HepG2 (cell line): ENCODE measurements at regions not wholly inside any gene's neighbourhood (a gene's known extent, or its start where the extent isn't known, plus 50 kb on each side); places are given as distances from the start of the nearest gene placed in this dataset.

Experiments
- ARNT2 ChIP-seq: sonication (generic); formaldehyde crosslinking; IDR thresholded peaks from 2 replicates; pipeline ENCODE4 v1.8.0; 2022; ENCODE audit warnings: mild to moderate bottlenecking, low read depth, missing genetic modification reagents, moderate library complexity
- CREB1 ChIP-seq, 2 experiments: fragments of 450-650 bp in 1 of 2; IDR thresholded peaks; 2 replicates each; pipeline ENCODE4 v1.6.1; 2016 to 2017; ENCODE audit warnings: control low read depth in 1 of 2, mild to moderate bottlenecking in 1 of 2, missing compliant biosample characterization in 1 of 2, missing genetic modification characterization in 1 of 2
- FOSL1 ChIP-seq: sonication (generic); formaldehyde crosslinking; IDR thresholded peaks from 2 replicates; pipeline ENCODE4 v1.9.0; 2021; ENCODE audit warnings: missing genetic modification reagents, borderline replicate concordance
- FOXM1 ChIP-seq: sonication (generic); formaldehyde crosslinking; IDR thresholded peaks from 2 replicates; pipeline ENCODE4 v1.5.0; 2020; ENCODE audit warnings: missing genetic modification reagents
- GZF1 ChIP-seq: sonication (generic); formaldehyde crosslinking; IDR thresholded peaks from 2 replicates; pipeline ENCODE4 v1.5.1; 2020; ENCODE audit warnings: mild to moderate bottlenecking, missing genetic modification reagents
- KDM5A ChIP-seq: fragments of 200-600 bp; sonication (generic); IDR thresholded peaks from 2 replicates; pipeline ENCODE4 v1.7.0; 2018; ENCODE audit warnings: antibody characterized with exemption, mild to moderate bottlenecking, low read length, borderline replicate concordance
- KLF12 ChIP-seq: sonication (generic); formaldehyde crosslinking; IDR thresholded peaks from 2 replicates; pipeline ENCODE4 v1.4.0; 2020; ENCODE audit warnings: missing genetic modification reagents, borderline replicate concordance
- MED13 ChIP-seq: sonication (generic); formaldehyde crosslinking; IDR thresholded peaks from 2 replicates; pipeline ENCODE4 v1.5.0; 2020; ENCODE audit warnings: missing genetic modification reagents
- NONO ChIP-seq, 2 experiments: fragments of 450-650 bp in 1 of 2; sonication (generic) in 1 of 2; formaldehyde crosslinking in 1 of 2; IDR thresholded peaks in 1 of 2; conservative IDR thresholded peaks in 1 of 2; 2 replicates each; pipeline versions ENCODE4 v1.6.1 to v1.8.0; 2017 to 2022; ENCODE audit warnings: mild to moderate bottlenecking in 1 of 2, missing genetic modification reagents in 1 of 2, moderate library complexity in 1 of 2
- POLR2AphosphoS5 ChIP-seq: IDR thresholded peaks from 2 replicates; pipeline ENCODE4 v1.6.1; 2012; ENCODE audit warnings: low read depth, low read length
- SMARCE1 ChIP-seq: fragments of 450-650 bp; IDR thresholded peaks from 2 replicates; pipeline ENCODE4 v1.6.1; 2017; ENCODE audit warnings: borderline replicate concordance
- SP1 ChIP-seq, 2 experiments: fragments of 450-650 bp in 1 of 2; sonication (generic) in 1 of 2; formaldehyde crosslinking in 1 of 2; IDR thresholded peaks; 2 replicates each; pipeline versions ENCODE4 v1.4.0 to v1.6.1; 2016 to 2020; ENCODE audit warnings: missing genetic modification reagents in 1 of 2
- SP140L ChIP-seq: sonication (generic); formaldehyde crosslinking; IDR thresholded peaks from 2 replicates; pipeline ENCODE4 v1.4.0; 2020; ENCODE audit warnings: missing genetic modification reagents, borderline replicate concordance
- ZIK1 ChIP-seq: sonication (generic); formaldehyde crosslinking; IDR thresholded peaks from 2 replicates; pipeline ENCODE4 v1.5.0; 2020; ENCODE audit warnings: mild to moderate bottlenecking, low read depth, missing genetic modification reagents, borderline replicate concordance
- ZMYM2 ChIP-seq: sonication (generic); formaldehyde crosslinking; IDR thresholded peaks from 2 replicates; pipeline ENCODE4 v1.8.0; 2022; ENCODE audit warnings: mild to moderate bottlenecking, missing genetic modification reagents
- ZNF510 ChIP-seq: sonication (generic); formaldehyde crosslinking; IDR thresholded peaks from 2 replicates; pipeline ENCODE4 v1.4.0; 2020; ENCODE audit warnings: low read depth, mild to moderate bottlenecking, missing genetic modification reagents
- ZNF530 ChIP-seq: sonication (generic); formaldehyde crosslinking; IDR thresholded peaks from 2 replicates; pipeline ENCODE4 v1.5.0; 2020; ENCODE audit warnings: low read depth, mild to moderate bottlenecking, missing genetic modification reagents
- ZNF552 ChIP-seq: sonication (generic); formaldehyde crosslinking; IDR thresholded peaks from 2 replicates; pipeline ENCODE4 v1.9.0; 2022; ENCODE audit warnings: missing genetic modification reagents, mild to moderate bottlenecking, borderline replicate concordance
- ZNF883 ChIP-seq: sonication (generic); formaldehyde crosslinking; IDR thresholded peaks from 2 replicates; pipeline ENCODE4 v1.5.1; 2020; ENCODE audit warnings: mild to moderate bottlenecking, missing genetic modification reagents; ENCODE audit errors: not compliant biosample characterization
- TF ChIP-seq, protein P1 (sequence below): sonication (generic); formaldehyde crosslinking; IDR thresholded peaks from 2 replicates; pipeline ENCODE4 v1.5.0; 2020; ENCODE audit warnings: missing genetic modification reagents
- TF ChIP-seq, protein P2 (sequence below): sonication (generic); formaldehyde crosslinking; IDR thresholded peaks from 2 replicates; pipeline ENCODE4 v1.4.0; 2020; ENCODE audit warnings: missing genetic modification reagents, mild to moderate bottlenecking, borderline replicate concordance
- TF ChIP-seq, protein P3 (sequence below): sonication (generic); formaldehyde crosslinking; IDR thresholded peaks from 2 replicates; pipeline ENCODE4 v1.5.1; 2020; ENCODE audit warnings: missing genetic modification reagents, mild to moderate bottlenecking, borderline replicate concordance

DNA sequence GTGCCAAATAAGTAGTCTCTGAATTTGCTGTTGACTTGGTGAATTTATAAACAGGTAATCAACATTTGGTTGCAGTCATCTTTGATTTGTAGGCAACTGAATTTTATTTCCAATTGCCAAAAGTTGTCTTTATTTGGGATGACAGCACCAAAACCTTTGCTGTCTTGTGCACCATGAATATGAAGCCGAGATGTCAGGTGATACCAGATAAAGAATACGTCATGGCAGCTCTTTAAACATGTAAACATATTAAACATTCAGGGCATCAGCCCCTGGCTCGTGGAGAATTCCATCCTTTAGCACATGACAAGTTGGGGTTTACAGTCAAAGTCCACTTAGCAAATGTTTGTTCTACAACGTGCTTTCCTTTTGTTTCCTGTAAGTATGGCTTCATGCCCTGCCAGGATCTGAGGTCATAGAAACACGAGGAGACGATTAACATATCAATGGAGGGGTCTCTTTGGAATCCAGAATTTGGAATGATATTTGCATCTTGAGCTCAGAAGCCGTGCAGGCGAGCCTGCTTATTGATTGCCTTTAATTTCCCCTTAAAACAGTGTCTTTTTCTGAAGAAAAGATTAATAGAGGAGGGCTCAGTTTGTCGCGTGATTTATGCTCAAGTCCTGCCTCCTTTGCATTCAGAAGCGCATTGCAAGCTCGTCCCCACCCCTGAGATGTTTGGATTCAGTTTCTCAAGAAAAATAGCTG is 170.2 kb upstream of the ZNF217 start (continued):
- TF ChIP-seq KLF12 (no peak; the same call in 1 of the 2 replicates), FOXM1 (CRISPR knock-in tag) (no peak), ZNF530 (CRISPR knock-in tag) (no peak), NONO (IDR thresholded peaks at IDR 0.05) (no peak), NONO (CRISPR knock-in tag; conservative IDR thresholded peaks at IDR 0.05) (peak; percentile 86; the same call in 1 of the 2 replicates), POLR2AphosphoS5 (peak; percentile 52), MED13 (CRISPR knock-in tag) (peak; percentile 98), SMARCE1 (no peak), ZNF552 (0 out of 2 replicates have a peak, but pooled peaks have one; percentile 18), ARNT2 (peak; percentile 87), ZIK1 (CRISPR knock-in tag) (no peak), ZMYM2 (no peak; the same call in 1 of the 2 replicates), CREB1 (IDR thresholded peaks at IDR 0.05) (peak; percentile 95), CREB1 (CRISPR knock-in tag; IDR thresholded peaks at IDR 0.05) (peak; percentile 94), SP1 (IDR thresholded peaks at IDR 0.05) (no peak), SP1 (CRISPR knock-in tag; IDR thresholded peaks at IDR 0.05) (no peak; the same call in 1 of the 2 replicates), KDM5A (peak; percentile 19; the same call in 1 of the 2 replicates), ZNF510 (CRISPR knock-in tag) (no peak), ZNF883 (CRISPR knock-in tag) (no peak), SP140L (peak; percentile 76; the same call in 1 of the 2 replicates), FOSL1 (CRISPR knock-in tag) (0 out of 2 replicates have a peak, but pooled peaks have one; percentile 7), GZF1 (CRISPR knock-in tag) (0 out of 2 replicates have a peak, but pooled peaks have one; percentile 51)
- TF ChIP-seq, protein P1, sequence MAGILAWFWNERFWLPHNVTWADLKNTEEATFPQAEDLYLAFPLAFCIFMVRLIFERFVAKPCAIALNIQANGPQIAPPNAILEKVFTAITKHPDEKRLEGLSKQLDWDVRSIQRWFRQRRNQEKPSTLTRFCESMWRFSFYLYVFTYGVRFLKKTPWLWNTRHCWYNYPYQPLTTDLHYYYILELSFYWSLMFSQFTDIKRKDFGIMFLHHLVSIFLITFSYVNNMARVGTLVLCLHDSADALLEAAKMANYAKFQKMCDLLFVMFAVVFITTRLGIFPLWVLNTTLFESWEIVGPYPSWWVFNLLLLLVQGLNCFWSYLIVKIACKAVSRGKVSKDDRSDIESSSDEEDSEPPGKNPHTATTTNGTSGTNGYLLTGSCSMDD = no peak
- TF ChIP-seq, protein P2, sequence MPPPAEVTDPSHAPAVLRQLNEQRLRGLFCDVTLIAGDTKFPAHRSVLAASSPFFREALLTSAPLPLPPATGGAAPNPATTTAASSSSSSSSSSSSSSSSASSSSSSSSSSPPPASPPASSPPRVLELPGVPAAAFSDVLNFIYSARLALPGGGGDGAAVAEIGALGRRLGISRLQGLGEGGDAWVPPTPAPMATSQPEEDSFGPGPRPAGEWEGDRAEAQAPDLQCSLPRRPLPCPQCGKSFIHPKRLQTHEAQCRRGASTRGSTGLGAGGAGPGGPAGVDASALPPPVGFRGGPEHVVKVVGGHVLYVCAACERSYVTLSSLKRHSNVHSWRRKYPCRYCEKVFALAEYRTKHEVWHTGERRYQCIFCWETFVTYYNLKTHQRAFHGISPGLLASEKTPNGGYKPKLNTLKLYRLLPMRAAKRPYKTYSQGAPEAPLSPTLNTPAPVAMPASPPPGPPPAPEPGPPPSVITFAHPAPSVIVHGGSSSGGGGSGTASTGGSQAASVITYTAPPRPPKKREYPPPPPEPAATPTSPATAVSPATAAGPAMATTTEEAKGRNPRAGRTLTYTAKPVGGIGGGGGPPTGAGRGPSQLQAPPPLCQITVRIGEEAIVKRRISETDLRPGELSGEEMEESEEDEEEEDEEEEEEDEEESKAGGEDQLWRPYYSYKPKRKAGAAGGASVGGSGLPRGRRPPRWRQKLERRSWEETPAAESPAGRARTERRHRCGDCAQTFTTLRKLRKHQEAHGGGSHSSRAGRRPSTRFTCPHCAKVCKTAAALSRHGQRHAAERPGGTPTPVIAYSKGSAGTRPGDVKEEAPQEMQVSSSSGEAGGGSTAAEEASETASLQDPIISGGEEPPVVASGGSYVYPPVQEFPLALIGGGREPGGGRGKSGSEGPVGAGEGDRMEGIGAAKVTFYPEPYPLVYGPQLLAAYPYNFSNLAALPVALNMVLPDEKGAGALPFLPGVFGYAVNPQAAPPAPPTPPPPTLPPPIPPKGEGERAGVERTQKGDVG (CRISPR knock-in tag) = peak; percentile 94
- TF ChIP-seq, protein P3, sequence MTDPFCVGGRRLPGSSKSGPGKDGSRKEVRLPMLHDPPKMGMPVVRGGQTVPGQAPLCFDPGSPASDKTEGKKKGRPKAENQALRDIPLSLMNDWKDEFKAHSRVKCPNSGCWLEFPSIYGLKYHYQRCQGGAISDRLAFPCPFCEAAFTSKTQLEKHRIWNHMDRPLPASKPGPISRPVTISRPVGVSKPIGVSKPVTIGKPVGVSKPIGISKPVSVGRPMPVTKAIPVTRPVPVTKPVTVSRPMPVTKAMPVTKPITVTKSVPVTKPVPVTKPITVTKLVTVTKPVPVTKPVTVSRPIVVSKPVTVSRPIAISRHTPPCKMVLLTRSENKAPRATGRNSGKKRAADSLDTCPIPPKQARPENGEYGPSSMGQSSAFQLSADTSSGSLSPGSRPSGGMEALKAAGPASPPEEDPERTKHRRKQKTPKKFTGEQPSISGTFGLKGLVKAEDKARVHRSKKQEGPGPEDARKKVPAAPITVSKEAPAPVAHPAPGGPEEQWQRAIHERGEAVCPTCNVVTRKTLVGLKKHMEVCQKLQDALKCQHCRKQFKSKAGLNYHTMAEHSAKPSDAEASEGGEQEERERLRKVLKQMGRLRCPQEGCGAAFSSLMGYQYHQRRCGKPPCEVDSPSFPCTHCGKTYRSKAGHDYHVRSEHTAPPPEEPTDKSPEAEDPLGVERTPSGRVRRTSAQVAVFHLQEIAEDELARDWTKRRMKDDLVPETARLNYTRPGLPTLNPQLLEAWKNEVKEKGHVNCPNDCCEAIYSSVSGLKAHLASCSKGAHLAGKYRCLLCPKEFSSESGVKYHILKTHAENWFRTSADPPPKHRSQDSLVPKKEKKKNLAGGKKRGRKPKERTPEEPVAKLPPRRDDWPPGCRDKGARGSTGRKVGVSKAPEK (CRISPR knock-in tag) = no peak
